ENCODE measurements at regions not wholly inside any gene's neighbourhood (a gene's known extent, or its start where the extent isn't known, plus 50 kb on each side); places are given as distances from the start of the nearest gene placed in this dataset.

- H2AFZ ChIP-seq (ENCODE audit: low read depth, low read length): no peak overlapping the region
- no peak overlapping the region for H3K27ac ChIP-seq (ENCODE audit: low read length)
- no peak overlapping the region for H3K4me3 ChIP-seq (ENCODE audit: low read length)
- H3K9ac ChIP-seq (ENCODE audit: low read length): no peak overlapping the region
- TF ChIP-seq, protein P1, sequence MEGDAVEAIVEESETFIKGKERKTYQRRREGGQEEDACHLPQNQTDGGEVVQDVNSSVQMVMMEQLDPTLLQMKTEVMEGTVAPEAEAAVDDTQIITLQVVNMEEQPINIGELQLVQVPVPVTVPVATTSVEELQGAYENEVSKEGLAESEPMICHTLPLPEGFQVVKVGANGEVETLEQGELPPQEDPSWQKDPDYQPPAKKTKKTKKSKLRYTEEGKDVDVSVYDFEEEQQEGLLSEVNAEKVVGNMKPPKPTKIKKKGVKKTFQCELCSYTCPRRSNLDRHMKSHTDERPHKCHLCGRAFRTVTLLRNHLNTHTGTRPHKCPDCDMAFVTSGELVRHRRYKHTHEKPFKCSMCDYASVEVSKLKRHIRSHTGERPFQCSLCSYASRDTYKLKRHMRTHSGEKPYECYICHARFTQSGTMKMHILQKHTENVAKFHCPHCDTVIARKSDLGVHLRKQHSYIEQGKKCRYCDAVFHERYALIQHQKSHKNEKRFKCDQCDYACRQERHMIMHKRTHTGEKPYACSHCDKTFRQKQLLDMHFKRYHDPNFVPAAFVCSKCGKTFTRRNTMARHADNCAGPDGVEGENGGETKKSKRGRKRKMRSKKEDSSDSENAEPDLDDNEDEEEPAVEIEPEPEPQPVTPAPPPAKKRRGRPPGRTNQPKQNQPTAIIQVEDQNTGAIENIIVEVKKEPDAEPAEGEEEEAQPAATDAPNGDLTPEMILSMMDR (IDR thresholded peaks at IDR 0.05; ENCODE audit: low read depth, low read length): no peak
- TF ChIP-seq EZH2phosphoT487 (IDR thresholded peaks at IDR 0.05; ENCODE audit: low read depth): no peak
- H3K9me3 ChIP-seq (ENCODE audit: insufficient read depth, low read length): no peaks in the 10 kb centered on the region
- no peaks in the 10 kb centered on the region for H3K79me2 ChIP-seq (ENCODE audit: low read length)
- H3K4me2 ChIP-seq (ENCODE audit: low read length): 0 out of 2 replicates have a peak overlapping the region, but pooled peaks have one; percentile 16
- H3K4me1 ChIP-seq (ENCODE audit: low read length): peaks cover 10% of the 10 kb centered on the region
- H3K36me3 ChIP-seq (replicated peaks; ENCODE audit: low read depth, low read length): no peaks in the 10 kb centered on the region
- no peaks in the 10 kb centered on the region for H3K27me3 ChIP-seq (ENCODE audit: low read depth, low read length)
- no peaks in the 10 kb centered on the region for H4K20me1 ChIP-seq (ENCODE audit: insufficient read depth, low read length)
These were observed 83.5 kb upstream of the LIPC start for GRCh38 chr15:58348095-58348812.

- Histone ChIP-seq H3K79me2 (ENCODE audit: low read length) (no peaks in the 10 kb centered on the region), H3K4me3 (ENCODE audit: low read length) (no peak overlapping the region), H3K27me3 (ENCODE audit: low read depth, low read length) (no peaks in the 10 kb centered on the region), H3K36me3 (replicated peaks; ENCODE audit: low read depth, low read length) (no peaks in the 10 kb centered on the region), H3K4me1 (ENCODE audit: low read length) (peaks cover 35% of the 10 kb centered on the region), H3K27ac (ENCODE audit: low read length) (no peak overlapping the region), H2AFZ (ENCODE audit: low read depth, low read length) (no peak overlapping the region), H4K20me1 (ENCODE audit: insufficient read depth, low read length) (no peaks in the 10 kb centered on the region), H3K9me3 (ENCODE audit: insufficient read depth, low read length) (no peaks in the 10 kb centered on the region), H3K4me2 (ENCODE audit: low read length) (no peak overlapping the region), H3K9ac (ENCODE audit: low read length) (no peak overlapping the region)
- no peak for TF ChIP-seq EZH2phosphoT487 (IDR thresholded peaks at IDR 0.05; ENCODE audit: low read depth)
- TF ChIP-seq, protein P1 (IDR thresholded peaks at IDR 0.05; ENCODE audit: low read depth, low read length): no peak
These were observed 79.5 kb upstream of the LIPC start for GRCh38 chr15:58352026-58352929.

GRCh38 chr15:58355382-58355971, 76.3 kb upstream of the LIPC start:
- peak overlapping the region; percentile 39 for H3K27ac ChIP-seq (ENCODE audit: low read length)
- peaks cover 30% of the 10 kb centered on the region for H3K4me1 ChIP-seq (ENCODE audit: low read length)
- H3K4me3 ChIP-seq (ENCODE audit: low read length): peak overlapping the region; percentile 40; the same call in 1 of the 2 replicates
- H4K20me1 ChIP-seq (ENCODE audit: insufficient read depth, low read length): no peaks in the 10 kb centered on the region
- H3K9me3 ChIP-seq (ENCODE audit: insufficient read depth, low read length): no peaks in the 10 kb centered on the region
- H3K9ac ChIP-seq (ENCODE audit: low read length): no peak overlapping the region
- H3K79me2 ChIP-seq (ENCODE audit: low read length): no peaks in the 10 kb centered on the region
- H2AFZ ChIP-seq (ENCODE audit: low read depth, low read length): 0 out of 2 replicates have a peak overlapping the region, but pooled peaks have one; percentile 32
- H3K27me3 ChIP-seq (ENCODE audit: low read depth, low read length): no peaks in the 10 kb centered on the region
- TF ChIP-seq, protein P1 (IDR thresholded peaks at IDR 0.05; ENCODE audit: low read depth, low read length): no peak
- no peak for TF ChIP-seq EZH2phosphoT487 (IDR thresholded peaks at IDR 0.05; ENCODE audit: low read depth)
- peak overlapping the region; percentile 72 for H3K4me2 ChIP-seq (ENCODE audit: low read length)
- no peaks in the 10 kb centered on the region for H3K36me3 ChIP-seq (replicated peaks; ENCODE audit: low read depth, low read length)

All from OCI-LY3 (cell line).